Mesenchymal stem cell (in vitro differentiated cells and primary cell): ENCODE measurements at regions not wholly inside any gene's neighbourhood (a gene's known extent, or its start where the extent isn't known, plus 50 kb on each side); places are given as distances from the start of the nearest gene placed in this dataset.
A peak's percentile ranks its signal among the peaks of the same experiment; 100 is the strongest.
"Not testable (repeated sequence)": the region's sequence is repeated elsewhere in the genome, so short reads cannot be mapped to it uniquely, and the experiment has no call there.

ENCODE experiments used
- DNase-seq: peaks from one replicate; pipeline ENCODE4 v3.0.0-alpha.2; 2013
- H2AFZ ChIP-seq: one replicate; pipeline ENCODE4 v1.6.1; 2013; ENCODE audit warnings: low read depth, mild to moderate bottlenecking, control low read depth, inconsistent platforms, low read length, moderate library complexity
- H2AK5ac ChIP-seq: 2 replicates; pipeline ENCODE4 v1.6.1; 2013; ENCODE audit warnings: low read length, moderate library complexity, mild to moderate bottlenecking, inconsistent platforms; ENCODE audit not compliant: severe bottlenecking
- H2BK120ac ChIP-seq: one replicate; pipeline ENCODE4 v1.6.1; 2013; ENCODE audit warnings: low read depth, mild to moderate bottlenecking, inconsistent platforms, low read length, moderate library complexity
- H2BK12ac ChIP-seq, 2 experiments: one replicate each; pipeline ENCODE4 v1.6.1; 2013; ENCODE audit warnings: inconsistent platforms in 2 of 2, low read length in 2 of 2, mild to moderate bottlenecking in 2 of 2, moderate library complexity in 2 of 2, control low read depth in 1 of 2
- H2BK15ac ChIP-seq: one replicate; pipeline ENCODE4 v1.6.1; 2013; ENCODE audit warnings: mild to moderate bottlenecking, low read depth, inconsistent platforms; ENCODE audit not compliant: poor library complexity, severe bottlenecking
- H2BK5ac ChIP-seq: 2 replicates; pipeline ENCODE4 v1.6.1; 2013; ENCODE audit warnings: low read depth, mild to moderate bottlenecking, low read length, control low read depth, inconsistent platforms; ENCODE audit not compliant: poor library complexity, severe bottlenecking
- H3K14ac ChIP-seq, 2 experiments: one replicate each; pipeline ENCODE4 v1.6.1; 2013; ENCODE audit warnings: inconsistent platforms in 2 of 2, low read length in 2 of 2, control low read depth in 1 of 2, mild to moderate bottlenecking in 1 of 2, moderate library complexity in 1 of 2
- H3K18ac ChIP-seq, 2 experiments: one replicate each; pipeline ENCODE4 v1.6.1; 2013; ENCODE audit warnings: inconsistent platforms in 2 of 2, low read length in 2 of 2, control low read depth in 1 of 2, low read depth in 1 of 2, mild to moderate bottlenecking in 1 of 2
- H3K23ac ChIP-seq, 2 experiments: one replicate each; pipeline ENCODE4 v1.6.1; 2013; ENCODE audit warnings: inconsistent platforms in 2 of 2, low read length in 2 of 2, mild to moderate bottlenecking in 2 of 2, moderate library complexity in 2 of 2, control low read depth in 1 of 2
- H3K27ac ChIP-seq: 2 replicates; pipeline ENCODE4 v1.5.1; 2013; ENCODE audit warnings: mild to moderate bottlenecking, moderate library complexity, low read length, control low read depth, inconsistent platforms; ENCODE audit not compliant: poor library complexity, severe bottlenecking
- H3K27me3 ChIP-seq, 2 experiments: 2 replicates each; pipeline versions ENCODE4 v1.6.1 to v1.7.0; 2013; ENCODE audit warnings: low read length in 2 of 2, mild to moderate bottlenecking in 2 of 2, moderate library complexity in 2 of 2, control low read depth in 1 of 2, inconsistent platforms in 1 of 2; ENCODE audit not compliant: control insufficient read depth in 1 of 2, insufficient read depth in 1 of 2
- H3K36me3 ChIP-seq, 2 experiments: 2 replicates each; pipeline versions ENCODE4 v1.6.1 to v1.7.0; 2013; ENCODE audit warnings: low read length in 2 of 2, control low read depth in 1 of 2, inconsistent platforms in 1 of 2, low read depth in 1 of 2, mild to moderate bottlenecking in 1 of 2; ENCODE audit not compliant: insufficient read depth in 2 of 2, control insufficient read depth in 1 of 2
- H3K4ac ChIP-seq, 2 experiments: one replicate each; pipeline ENCODE4 v1.6.1; 2013; ENCODE audit warnings: inconsistent platforms in 2 of 2, low read length in 2 of 2, mild to moderate bottlenecking in 2 of 2, moderate library complexity in 2 of 2, control low read depth in 1 of 2, low read depth in 1 of 2
- H3K4me1 ChIP-seq: 2 replicates; pipeline ENCODE4 v1.6.1; 2013; ENCODE audit warnings: low read depth, low read length, control low read depth; ENCODE audit not compliant: control insufficient read depth, insufficient read depth
- H3K4me2 ChIP-seq: 2 replicates; pipeline ENCODE4 v1.6.1; 2013; ENCODE audit warnings: low read length, mild to moderate bottlenecking, inconsistent platforms; ENCODE audit not compliant: poor library complexity, severe bottlenecking
- H3K4me3 ChIP-seq, 2 experiments: 2 replicates each; pipeline versions ENCODE4 v1.5.1 to v1.7.0; 2013; ENCODE audit warnings: low read length in 2 of 2, mild to moderate bottlenecking in 2 of 2, control low read depth in 1 of 2, low read depth in 1 of 2; ENCODE audit not compliant: insufficient read depth in 1 of 2
- H3K79me1 ChIP-seq: replicated peaks from 2 replicates; pipeline ENCODE4 v1.6.1; 2013; ENCODE audit warnings: mild to moderate bottlenecking, control low read depth, low read length, inconsistent platforms; ENCODE audit not compliant: poor library complexity, severe bottlenecking
- H3K9ac ChIP-seq: 2 replicates; pipeline ENCODE4 v1.7.0; 2013; ENCODE audit warnings: mild to moderate bottlenecking, low read length, moderate library complexity
- H3K9me3 ChIP-seq: 2 replicates; pipeline ENCODE4 v1.7.0; 2013; ENCODE audit warnings: mild to moderate bottlenecking, low read length; ENCODE audit not compliant: control insufficient read depth
- H4K8ac ChIP-seq: one replicate; pipeline ENCODE4 v1.6.1; 2013; ENCODE audit warnings: inconsistent platforms, mild to moderate bottlenecking, low read length, moderate library complexity
- H4K91ac ChIP-seq: one replicate; pipeline ENCODE4 v1.6.1; 2013; ENCODE audit warnings: mild to moderate bottlenecking, low read length, inconsistent platforms
- WGBS: methylation state at CpG from one replicate; pipeline ENCODE4 v1.1.7; 2013; ENCODE audit warnings: mixed read lengths; 5-methylcytosine and 5-hydroxymethylcytosine counted together

DNA sequence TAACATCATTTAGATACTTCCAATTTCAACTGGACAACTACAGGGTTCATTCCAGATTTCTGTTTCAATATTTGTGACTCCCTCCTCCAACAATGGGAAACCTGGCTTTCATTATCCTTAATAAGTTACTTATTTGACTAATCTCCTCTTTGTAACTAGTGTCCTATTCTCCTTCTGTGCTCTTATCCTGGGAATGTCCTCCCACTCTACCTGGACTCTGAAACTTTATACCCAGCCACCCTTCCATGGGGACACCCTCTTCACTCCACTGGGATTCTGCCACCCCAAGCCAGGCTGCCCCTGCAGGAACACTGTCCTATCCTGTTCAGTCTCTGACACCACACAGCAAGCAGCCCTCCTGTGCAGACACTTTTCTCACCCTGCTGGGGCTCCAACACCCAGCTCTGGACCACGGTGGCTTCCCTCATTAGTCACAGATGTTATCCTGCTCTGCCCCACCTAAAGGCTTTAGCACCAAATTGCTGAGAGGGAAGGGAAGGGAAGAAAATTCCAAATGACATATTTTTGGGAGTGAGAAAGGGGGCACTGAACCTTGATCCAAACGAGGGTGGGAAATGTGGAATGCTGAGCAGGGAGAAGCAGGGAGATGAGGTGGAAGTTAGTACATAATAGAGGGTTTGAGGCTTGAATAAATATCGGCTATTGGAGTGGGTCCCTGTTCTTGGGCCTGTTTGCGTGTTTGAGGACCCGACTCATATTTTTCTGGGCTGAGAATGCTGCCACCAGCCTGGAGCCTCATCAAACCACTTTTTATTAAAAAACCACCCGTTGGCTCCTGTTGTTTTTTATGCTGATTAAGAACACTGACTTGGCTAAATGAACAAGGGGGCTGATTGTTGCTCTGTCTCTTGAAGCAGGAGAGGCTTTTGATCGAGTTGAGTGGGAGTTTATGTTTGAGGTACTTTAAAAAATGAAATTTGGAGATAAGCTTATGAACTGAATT, 54.0 kb upstream of the AKIRIN2 start:
- Histone ChIP-seq H2BK5ac (no peak overlapping the region), H3K4me3 (no peak overlapping the region), H3K4ac (no peak overlapping the region), H3K9ac (peak overlapping the region; percentile 54), H3K4me1 (no peaks in the 10 kb centered on the region), H3K36me3 (no peaks in the 10 kb centered on the region), H2AK5ac (no peak overlapping the region), H3K18ac (no peak overlapping the region), H2BK15ac (no peak overlapping the region), H2BK12ac (no peak overlapping the region), H3K9me3 (no peaks in the 10 kb centered on the region), H3K23ac (no peak overlapping the region), H3K27me3 (no peaks in the 10 kb centered on the region), H4K91ac (no peak overlapping the region), H3K79me1 (no peaks in the 10 kb centered on the region), H2AFZ (no peak overlapping the region), H3K4me2 (no peak overlapping the region), H2BK120ac (no peak overlapping the region), H3K14ac (no peak overlapping the region), H4K8ac (no peak overlapping the region), H3K27ac (no peak overlapping the region)
- no peak for DNase-seq
- 71% methylated on average over 4 of the region's 7 CpGs for WGBS

- Histone ChIP-seq H3K4me2 (no peak overlapping the region), H3K23ac (no peak overlapping the region), H3K9me3 (no peaks in the 10 kb centered on the region), H3K4me1 (no peaks in the 10 kb centered on the region), H3K27ac (no peak overlapping the region), H2BK15ac (no peak overlapping the region), H3K9ac (no peak overlapping the region), H3K4ac (no peak overlapping the region), H2BK120ac (no peak overlapping the region), H3K27me3 (no peaks in the 10 kb centered on the region), H3K4me3 (no peak overlapping the region), H3K14ac (no peak overlapping the region), H2AK5ac (no peak overlapping the region), H4K8ac (no peak overlapping the region), H3K36me3 (no peaks in the 10 kb centered on the region), H3K79me1 (no peaks in the 10 kb centered on the region), H4K91ac (no peak overlapping the region), H2BK5ac (no peak overlapping the region), H2BK12ac (no peak overlapping the region), H3K18ac (no peak overlapping the region), H2AFZ (no peak overlapping the region)
- 96% methylated on average over 1 of the region's 1 CpG for WGBS
- DNase-seq = no peak
These were observed 52.8 kb upstream of the AKIRIN2 start for GRCh38 chr6:87754828-87755227.

- Histone ChIP-seq H3K14ac (no peak overlapping the region), H3K4me3 (no peak overlapping the region), H2BK12ac (no peak overlapping the region), H3K9me3 (no peaks in the 10 kb centered on the region), H3K79me1 (no peaks in the 10 kb centered on the region), H4K8ac (no peak overlapping the region), H3K18ac (no peak overlapping the region), H3K27ac (no peak overlapping the region), H3K23ac (no peak overlapping the region), H2BK5ac (no peak overlapping the region), H3K27me3 (no peaks in the 10 kb centered on the region), H3K36me3 (no peaks in the 10 kb centered on the region), H2AK5ac (no peak overlapping the region), H2BK15ac (no peak overlapping the region), H2BK120ac (no peak overlapping the region), H3K4me1 (no peaks in the 10 kb centered on the region), H4K91ac (no peak overlapping the region), H3K9ac (no peak overlapping the region), H3K4ac (no peak overlapping the region), H2AFZ (no peak overlapping the region), H3K4me2 (no peak overlapping the region)
- 22% methylated on average over 1 of the region's 4 CpGs for WGBS
- no peak for DNase-seq
These were observed 51.2 kb upstream of the AKIRIN2 start for GRCh38 chr6:87753131-87753685.

GRCh38 chr6:87752503-87752902, 50.5 kb upstream of the AKIRIN2 start:
- not testable (repeated sequence) for DNase-seq, H3K14ac ChIP-seq, H3K4me2 ChIP-seq, H3K27ac ChIP-seq, H3K4me3 ChIP-seq, H2BK12ac ChIP-seq, H3K9me3 ChIP-seq, H3K36me3 ChIP-seq, H3K9ac ChIP-seq, H3K4me1 ChIP-seq, H2AFZ ChIP-seq, H2BK5ac ChIP-seq, H3K23ac ChIP-seq, H3K18ac ChIP-seq, H2BK120ac ChIP-seq, H2AK5ac ChIP-seq, H3K4ac ChIP-seq, H4K8ac ChIP-seq, H3K27me3 ChIP-seq, H2BK15ac ChIP-seq, H3K79me1 ChIP-seq, H4K91ac ChIP-seq
- 96% methylated on average over 9 of the region's 11 CpGs for WGBS
